DMS 273 (cell line): ENCODE measurements at regions not wholly inside any gene's neighbourhood (a gene's known extent, or its start where the extent isn't known, plus 50 kb on each side); places are given as distances from the start of the nearest gene placed in this dataset.

Experiments
- DNase-seq: peaks from one replicate; lab custom pipeline; 2025; ENCODE audit not compliant: unreplicated experiment; lab: John Stamatoyannopoulos, UW

DNA sequence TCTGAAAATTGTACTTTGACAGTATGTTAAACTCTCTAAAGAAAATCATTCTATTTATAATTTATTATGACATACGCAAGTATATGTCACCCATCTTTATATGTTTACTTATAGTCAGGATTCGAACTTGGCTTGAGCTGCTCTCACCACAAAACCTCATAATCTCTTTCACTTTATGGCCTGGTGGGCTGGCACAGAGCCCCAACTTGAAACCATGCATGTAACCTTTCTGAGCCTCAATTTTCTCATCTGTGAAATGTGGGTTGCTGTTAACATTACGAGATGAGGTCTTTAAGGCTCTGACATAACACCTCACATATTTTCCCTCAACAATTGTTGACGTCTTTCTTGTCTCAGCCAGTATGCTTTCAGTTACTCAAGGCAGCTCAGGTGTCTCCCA lies 69.4 kb upstream of the PFN2 start:
- DNase-seq: no peak

DNA sequence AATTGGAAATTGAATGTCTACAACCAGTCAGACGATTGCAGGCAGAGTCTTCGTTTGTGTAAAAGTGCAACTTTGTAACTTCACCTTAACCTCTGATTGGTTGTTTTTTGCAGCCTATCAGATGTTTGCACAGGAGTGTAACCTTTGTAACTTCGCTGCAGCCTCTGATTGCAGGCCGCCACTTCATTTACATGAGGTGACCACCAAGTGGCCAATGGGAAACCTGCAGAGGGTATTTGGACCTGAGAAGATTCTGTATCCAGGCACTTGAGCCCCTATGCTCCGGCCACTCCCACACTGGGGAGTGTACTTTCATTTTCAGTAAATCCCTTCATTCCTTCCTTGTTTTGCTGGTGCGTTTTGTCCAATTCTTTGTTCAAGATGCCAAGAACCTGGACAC lies 68.1 kb upstream of the PFN2 start:
- DNase-seq: no peak

DNA sequence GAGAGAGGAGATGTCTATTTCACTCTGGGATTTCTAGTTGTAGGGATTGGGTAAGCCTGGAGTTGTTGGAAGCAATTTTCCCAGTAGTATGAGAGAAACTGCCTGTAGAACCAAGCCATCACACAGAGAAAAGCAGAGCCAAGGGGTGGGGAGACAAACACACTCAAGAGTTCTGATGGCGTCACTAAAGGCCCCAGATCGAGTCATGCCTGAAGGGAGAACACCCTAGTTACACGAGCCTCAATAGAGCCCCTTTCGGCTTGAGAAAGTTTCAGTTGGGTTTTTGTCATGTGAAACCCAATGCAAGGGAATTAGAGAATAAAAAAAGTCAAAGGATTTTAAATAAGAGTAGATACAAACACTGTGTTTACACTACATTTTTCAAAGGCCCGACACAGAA lies 66.1 kb upstream of the PFN2 start:
- no peak for DNase-seq

DNA sequence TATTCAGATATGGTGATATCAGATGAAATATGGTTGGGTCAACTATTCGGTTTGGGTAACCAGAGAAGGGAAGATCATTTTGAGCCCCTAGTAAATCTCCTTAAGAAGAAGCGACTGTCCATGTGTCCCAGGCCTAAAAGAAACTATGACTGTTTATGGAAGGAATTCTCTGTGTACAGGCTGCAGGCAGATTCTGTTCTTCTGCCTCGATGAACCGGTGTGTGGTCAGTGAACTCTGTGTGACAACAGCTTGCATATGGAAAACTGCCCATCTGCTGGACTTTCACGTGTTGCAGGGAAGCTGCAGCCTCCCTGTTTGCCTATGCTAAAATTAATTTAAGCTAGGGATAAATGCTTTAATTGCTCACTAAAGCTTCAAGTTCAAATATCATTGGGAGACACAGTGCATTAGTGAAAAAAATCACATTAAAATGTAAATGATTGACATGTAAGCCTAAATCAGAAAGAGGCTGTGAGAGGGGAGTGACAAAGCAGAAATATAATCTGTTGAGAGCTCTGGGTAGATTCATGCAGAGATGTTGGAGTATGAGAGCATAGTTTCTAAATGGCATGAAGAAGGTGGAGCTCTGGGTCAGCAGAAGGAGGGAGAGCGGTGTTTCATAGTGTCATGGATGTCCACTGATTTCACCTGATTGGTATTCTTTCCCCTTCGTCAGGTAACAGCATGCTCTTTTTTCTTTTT lies 65.4 kb upstream of the PFN2 start:
- DNase-seq: no peak

DNA sequence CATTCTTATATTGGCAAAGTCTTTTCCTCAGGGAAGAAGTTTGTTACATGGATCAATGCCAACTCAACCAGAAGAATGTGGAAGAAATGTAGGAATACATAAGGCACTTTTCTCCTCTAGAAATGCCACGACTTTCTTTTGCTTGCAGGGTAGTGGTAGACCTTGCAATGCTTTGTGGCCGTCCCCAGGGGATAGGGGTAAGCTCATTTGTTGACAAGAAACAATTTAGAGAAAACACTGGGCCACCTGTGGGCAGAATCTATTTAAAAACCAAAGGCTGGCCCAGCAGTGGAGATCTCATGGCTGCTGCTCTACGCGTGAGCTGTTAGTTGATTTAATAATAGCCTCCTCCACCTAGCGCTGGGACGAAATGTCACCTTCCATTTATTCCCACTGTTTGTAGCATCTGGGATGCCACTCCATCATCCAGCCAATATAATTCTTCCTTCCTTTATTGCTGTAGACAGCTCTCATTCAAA lies 64.6 kb upstream of the PFN2 start:
- no peak for DNase-seq

DNA sequence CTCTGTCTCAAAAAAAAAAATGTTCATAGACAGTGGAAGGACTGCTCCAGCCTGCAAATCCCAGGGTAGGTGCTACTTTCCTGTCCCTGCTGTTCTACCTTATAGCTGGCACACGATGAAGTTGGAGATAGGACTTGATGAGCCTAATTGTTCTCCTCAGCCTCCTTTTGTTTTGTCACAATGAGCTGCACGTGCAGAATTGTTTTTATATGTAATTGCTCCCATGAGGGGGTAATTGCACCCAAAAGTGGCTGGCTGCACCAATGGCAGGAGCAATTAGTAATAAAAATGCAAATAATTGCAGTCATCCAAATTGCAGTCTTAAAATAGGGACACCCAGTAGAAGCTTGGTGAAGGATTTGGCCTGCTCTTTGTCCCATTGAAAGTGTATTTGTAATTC lies 63.0 kb upstream of the PFN2 start:
- DNase-seq: no peak

DNA sequence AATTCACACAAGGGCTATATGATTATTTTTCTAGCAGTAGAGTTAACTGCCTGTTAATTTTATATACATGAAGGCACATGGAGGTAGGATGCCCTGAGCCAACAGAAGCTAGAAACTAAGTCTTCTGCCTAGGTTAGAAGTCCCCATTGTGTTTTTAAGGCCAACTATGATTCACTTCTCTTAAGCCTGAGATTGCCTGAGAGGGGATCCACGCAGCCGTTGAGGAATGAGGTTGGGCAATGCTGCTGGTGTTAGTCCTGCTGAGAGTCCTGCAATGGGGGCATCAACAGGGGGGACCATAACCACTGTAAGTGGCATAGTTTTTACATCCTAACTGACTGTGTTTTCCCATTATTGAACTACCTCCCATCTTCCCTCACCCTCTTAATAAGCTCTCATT lies 60.1 kb upstream of the PFN2 start:
- no peak for DNase-seq

DNA sequence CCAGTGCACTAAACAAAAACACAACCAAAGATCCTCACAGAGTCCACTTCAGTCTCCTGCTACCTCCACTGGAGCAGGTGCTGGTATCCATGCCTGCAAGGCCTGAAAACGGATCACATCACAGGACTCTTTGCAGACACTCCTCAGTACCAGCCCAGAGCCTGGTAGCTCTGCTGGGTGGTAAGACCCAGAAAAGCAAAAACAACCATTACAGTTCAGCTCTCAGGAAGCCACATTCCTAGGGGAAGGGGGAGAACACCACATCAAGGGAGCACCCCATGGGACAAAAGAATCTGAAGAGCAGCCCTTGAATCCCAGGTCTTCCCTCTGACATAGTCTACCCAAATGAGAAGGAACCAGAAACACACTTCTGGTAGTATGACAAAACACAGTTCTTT lies 52.5 kb upstream of the PFN2 start:
- DNase-seq: no peak

DNA sequence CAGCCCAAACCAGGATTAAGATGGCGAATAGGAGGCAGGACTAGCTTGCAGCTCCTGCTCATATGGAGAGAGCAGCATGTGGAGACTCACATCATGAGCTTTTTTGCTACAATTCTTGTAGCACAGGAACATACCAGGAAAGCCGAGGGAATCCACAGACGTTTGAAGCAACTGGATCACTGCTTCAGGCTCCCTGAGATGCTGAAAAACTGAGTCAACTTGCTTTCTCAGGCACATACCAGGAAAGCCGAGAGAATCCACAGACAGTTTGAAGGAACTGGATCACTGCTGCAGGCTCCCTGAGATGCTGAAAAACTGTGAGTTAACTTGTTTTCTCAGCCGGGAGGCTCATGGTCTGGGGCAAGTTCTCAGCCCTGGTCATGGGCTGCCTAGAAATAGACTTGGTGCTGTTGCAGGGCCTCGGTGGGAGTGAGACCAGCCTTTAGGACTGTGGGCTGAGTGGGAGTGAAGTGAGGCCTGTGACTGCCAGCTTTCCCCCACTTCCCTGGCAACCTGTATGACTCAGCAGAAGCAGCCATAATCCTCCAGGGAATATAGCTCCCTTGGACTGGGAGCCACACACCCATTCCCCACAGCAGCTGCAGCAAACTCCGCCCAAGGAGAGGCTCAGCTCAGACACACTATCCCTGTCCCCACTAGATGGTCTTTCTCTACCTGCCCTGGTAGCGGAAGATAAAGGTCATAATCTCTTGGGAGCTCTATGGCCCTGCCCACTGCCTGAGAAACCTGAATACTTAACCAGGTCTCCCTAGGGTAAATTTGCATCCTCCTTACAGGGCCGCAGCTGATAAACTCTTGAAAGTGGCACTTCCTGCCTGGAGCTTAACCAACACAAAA lies 51.9 kb upstream of the PFN2 start:
- DNase-seq: no peak

DNA sequence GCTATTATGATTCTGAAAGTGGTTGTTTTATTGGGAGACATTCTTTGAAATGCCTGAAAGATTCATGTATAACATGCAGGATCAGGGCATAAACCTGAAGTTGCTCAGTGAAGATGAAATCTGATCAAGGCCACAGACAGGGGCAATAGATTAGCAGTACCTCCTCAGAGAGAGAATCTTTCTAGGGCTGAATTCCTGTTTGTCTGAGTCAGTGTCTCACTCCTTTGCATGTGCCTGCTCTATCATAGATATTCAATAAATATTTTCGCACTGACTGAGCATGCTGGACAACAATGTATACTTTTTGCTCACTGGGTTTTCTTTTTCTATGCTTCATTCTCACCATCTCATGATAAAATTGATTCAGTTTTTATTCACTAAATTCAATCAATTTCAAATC lies 49.8 kb upstream of the PFN2 start:
- no peak for DNase-seq
